ENCODE measurements at regions not wholly inside any gene's neighbourhood (a gene's known extent, or its start where the extent isn't known, plus 50 kb on each side); places are given as distances from the start of the nearest gene placed in this dataset.

GRCh38 chr10:130875116-130875515 is 436.4 kb downstream of the TCERG1L start:
- TF ChIP-seq CTCF (conservative IDR thresholded peaks at IDR 0.05; ENCODE audit: low read depth in 2 of 2) (no peak), CREB1 (CRISPR knock-in tag; IDR thresholded peaks at IDR 0.05; ENCODE audit: low read depth) (no peak), EZH2 (IDR thresholded peaks at IDR 0.05; ENCODE audit: low read depth, unreplicated experiment) (no peak), POLR2AphosphoS5 (IDR thresholded peaks at IDR 0.05; ENCODE audit: low read depth) (no peak), ETS1 (IDR thresholded peaks at IDR 0.05) (no peak), ZNF114 (CRISPR knock-in tag; IDR thresholded peaks at IDR 0.05) (no peak), EZH2phosphoT487 (IDR thresholded peaks at IDR 0.05; ENCODE audit: unreplicated experiment) (no peak)

Measured in GM23338 (cell line).